Adrenal gland (tissue), 9 donors: ENCODE measurements at regions not wholly inside any gene's neighbourhood (a gene's known extent, or its start where the extent isn't known, plus 50 kb on each side); places are given as distances from the start of the nearest gene placed in this dataset.

Experiments used
- DNase-seq, 7 donors: peaks; one replicate each; pipeline ENCODE4 v3.0.0-alpha.2; 2019 to 2020
- H3K27ac ChIP-seq, 5 donors: fragments of 200-600 bp; sonication (generic) in 4 of 5; 1 replicate in 3 of 5; 2 replicates in 2 of 5; pipeline versions ENCODE4 v1.5.1 to v1.8.0; 2016 to 2020; ENCODE audit warnings: mild to moderate bottlenecking in 1 of 5
- H3K27me3 ChIP-seq: fragments of 200-600 bp; 2 replicates; pipeline ENCODE4 v1.8.0; 2021
- H3K36me3 ChIP-seq, 2 donors: fragments of 200-600 bp; replicated peaks in 1 of 2; 1 replicate in 1 of 2; 2 replicates in 1 of 2; pipeline versions ENCODE4 v1.5.1 to v1.8.0; 2018 to 2022
- H3K4me1 ChIP-seq, 2 donors: fragments of 200-600 bp; replicated peaks in 1 of 2; 1 replicate in 1 of 2; 2 replicates in 1 of 2; pipeline versions ENCODE4 v1.5.1 to v1.8.0; 2018 to 2021
- H3K4me3 ChIP-seq, 4 donors: fragments of 200-600 bp; sonication (generic) in 3 of 4; one replicate each; pipeline ENCODE4 v1.5.1; 2016 to 2018
- H3K9me3 ChIP-seq, 3 donors: fragments of 200-600 bp; sonication (generic) in 1 of 3; replicated peaks in 1 of 3; 1 replicate in 2 of 3; 2 replicates in 1 of 3; pipeline versions ENCODE4 v1.5.1 to v1.8.0; 2016 to 2021
- POLR2A ChIP-seq, 2 donors: fragments of 450-650 bp; IDR thresholded peaks; one replicate each; pipeline ENCODE4 v1.6.1; 2017; ENCODE audit warnings: antibody characterized with exemption in 2 of 2, mild to moderate bottlenecking in 2 of 2, moderate library complexity in 1 of 2
- WGBS, 4 donors: extraction: QIAGEN DNeasy Blood & Tissue Kit in 2 of 4; methylation state at CpG; one replicate each; pipeline versions ENCODE4 v1.1.5 to v1.1.7; 2013 to 2017; 5-methylcytosine and 5-hydroxymethylcytosine counted together
- intact Hi-C, 2 donors: fragments of 100-400 bp; cut with DNase I; formaldehyde crosslinking; loops; one replicate each; pipeline versions ENCODE4 v1.14.1 to v1.15.0; 2022 to 2023
- TF ChIP-seq, protein P1 (sequence below), 6 experiments: fragments of 450-650 bp in 4 of 6; fragments of 200-600 bp in 2 of 6; sonication (generic) in 1 of 6; IDR thresholded peaks; 1 replicate in 5 of 6; 2 replicates in 1 of 6; pipeline versions ENCODE4 v1.5.1 to v1.8.0; 2016 to 2021; ENCODE audit warnings: antibody characterized with exemption in 6 of 6, mild to moderate bottlenecking in 2 of 6, moderate library complexity in 1 of 6
- donor health status: healthy with polysubstance abuse.
- donor health status: Bipolar disorder and iron deficiency.
- donor health status: DM: yes; HTN: yes; CAD: no.
- donor health status: DM: no; HTN: no; CAD: no.
- donor health status: DM: no; HTN: no; CAD: no.

DNA sequence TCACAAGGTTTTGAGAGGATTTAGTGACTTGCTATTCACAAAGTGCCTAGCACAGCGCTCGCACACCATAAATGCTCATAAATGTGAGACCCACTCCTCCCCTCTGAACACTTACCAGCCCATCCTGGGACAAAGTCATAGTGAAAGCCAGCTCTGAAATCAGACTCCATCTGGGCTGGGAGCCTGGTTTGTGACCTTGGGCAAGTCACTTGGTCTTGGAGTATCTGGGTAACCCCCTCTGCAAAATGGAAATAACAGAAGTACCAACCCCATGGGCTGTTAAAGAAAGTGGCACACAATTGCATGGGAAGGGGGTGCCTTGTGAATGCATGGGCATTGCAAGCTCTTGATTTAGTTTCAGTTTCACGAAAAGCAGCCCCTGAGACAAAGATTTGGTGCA lies 104.7 kb upstream of the CDH5 start:
- H3K4me3 ChIP-seq: no peak overlapping the region

DNA sequence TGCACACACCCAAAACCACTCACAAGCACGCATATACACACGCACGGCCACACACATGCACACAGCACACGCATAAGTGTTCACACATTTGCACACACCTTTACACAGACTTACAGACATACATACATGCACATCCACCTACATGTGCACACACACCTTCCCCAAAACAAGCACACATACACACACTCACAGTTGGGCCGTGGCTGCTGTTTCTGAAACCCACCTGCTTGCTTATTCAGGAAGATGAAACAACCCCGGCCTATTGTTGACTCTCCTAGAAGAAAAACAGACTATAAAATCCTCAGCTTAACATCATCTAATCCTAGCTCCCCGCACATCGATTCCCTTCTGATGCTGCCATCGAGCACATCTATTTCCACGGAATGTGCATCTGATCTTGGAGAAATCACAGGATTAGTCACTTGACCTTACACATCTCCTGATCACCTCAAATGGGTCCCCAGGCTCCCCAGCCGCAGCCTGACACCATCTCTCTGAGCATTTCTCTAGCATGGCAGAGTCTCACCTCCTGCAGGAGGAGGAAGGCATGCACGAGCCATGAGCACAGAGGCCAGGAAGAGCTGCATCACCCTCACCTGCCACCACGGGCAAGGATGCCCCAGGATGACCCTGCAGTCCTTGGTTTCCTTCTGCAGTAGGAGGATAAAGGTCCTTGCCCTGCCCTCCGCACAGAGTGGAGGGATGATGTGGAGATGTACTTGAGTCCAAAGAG lies 105.8 kb upstream of the CDH5 start:
- DNase-seq: peak in 2 of 7 donors; percentile 3 to 23
- H3K4me3 ChIP-seq: no peak overlapping the region
- 69 to 80% (median 77%) methylated on average over 12 to 14 of the region's 14 CpGs for WGBS, 4 donors
- TF ChIP-seq POLR2A (IDR thresholded peaks at IDR 0.05): no peak
- TF ChIP-seq, protein P1, sequence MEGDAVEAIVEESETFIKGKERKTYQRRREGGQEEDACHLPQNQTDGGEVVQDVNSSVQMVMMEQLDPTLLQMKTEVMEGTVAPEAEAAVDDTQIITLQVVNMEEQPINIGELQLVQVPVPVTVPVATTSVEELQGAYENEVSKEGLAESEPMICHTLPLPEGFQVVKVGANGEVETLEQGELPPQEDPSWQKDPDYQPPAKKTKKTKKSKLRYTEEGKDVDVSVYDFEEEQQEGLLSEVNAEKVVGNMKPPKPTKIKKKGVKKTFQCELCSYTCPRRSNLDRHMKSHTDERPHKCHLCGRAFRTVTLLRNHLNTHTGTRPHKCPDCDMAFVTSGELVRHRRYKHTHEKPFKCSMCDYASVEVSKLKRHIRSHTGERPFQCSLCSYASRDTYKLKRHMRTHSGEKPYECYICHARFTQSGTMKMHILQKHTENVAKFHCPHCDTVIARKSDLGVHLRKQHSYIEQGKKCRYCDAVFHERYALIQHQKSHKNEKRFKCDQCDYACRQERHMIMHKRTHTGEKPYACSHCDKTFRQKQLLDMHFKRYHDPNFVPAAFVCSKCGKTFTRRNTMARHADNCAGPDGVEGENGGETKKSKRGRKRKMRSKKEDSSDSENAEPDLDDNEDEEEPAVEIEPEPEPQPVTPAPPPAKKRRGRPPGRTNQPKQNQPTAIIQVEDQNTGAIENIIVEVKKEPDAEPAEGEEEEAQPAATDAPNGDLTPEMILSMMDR (IDR thresholded peaks at IDR 0.05): no peak
- no peaks in the 10 kb centered on the region for H3K36me3 ChIP-seq
- H3K4me1 ChIP-seq: peaks cover 0 to 8% of the 10 kb centered on the region in 2 donors
- H3K9me3 ChIP-seq: no peaks in the 10 kb centered on the region
- intact Hi-C loops: no loop called here
- H3K27me3 ChIP-seq: no peaks in the 10 kb centered on the region
- H3K27ac ChIP-seq: no peak overlapping the region

More for the DNA sequence above, 104.7 kb upstream of the CDH5 start:
- Histone ChIP-seq H3K27ac (no peak overlapping the region), H3K36me3 (no peaks in the 10 kb centered on the region), H3K27me3 (no peaks in the 10 kb centered on the region), H3K9me3 (no peaks in the 10 kb centered on the region), H3K4me1 (peaks cover 0 to 8% of the 10 kb centered on the region in 2 donors)
- intact Hi-C loops: no loop called here
- DNase-seq: peak in 2 of 7 donors; percentile 27 to 46
- 84 to 91% (median 86%) methylated on average over 3 of the region's 3 CpGs for WGBS, 4 donors
- TF ChIP-seq, protein P1 (IDR thresholded peaks at IDR 0.05): no peak
- no peak for TF ChIP-seq POLR2A (IDR thresholded peaks at IDR 0.05)

DNA sequence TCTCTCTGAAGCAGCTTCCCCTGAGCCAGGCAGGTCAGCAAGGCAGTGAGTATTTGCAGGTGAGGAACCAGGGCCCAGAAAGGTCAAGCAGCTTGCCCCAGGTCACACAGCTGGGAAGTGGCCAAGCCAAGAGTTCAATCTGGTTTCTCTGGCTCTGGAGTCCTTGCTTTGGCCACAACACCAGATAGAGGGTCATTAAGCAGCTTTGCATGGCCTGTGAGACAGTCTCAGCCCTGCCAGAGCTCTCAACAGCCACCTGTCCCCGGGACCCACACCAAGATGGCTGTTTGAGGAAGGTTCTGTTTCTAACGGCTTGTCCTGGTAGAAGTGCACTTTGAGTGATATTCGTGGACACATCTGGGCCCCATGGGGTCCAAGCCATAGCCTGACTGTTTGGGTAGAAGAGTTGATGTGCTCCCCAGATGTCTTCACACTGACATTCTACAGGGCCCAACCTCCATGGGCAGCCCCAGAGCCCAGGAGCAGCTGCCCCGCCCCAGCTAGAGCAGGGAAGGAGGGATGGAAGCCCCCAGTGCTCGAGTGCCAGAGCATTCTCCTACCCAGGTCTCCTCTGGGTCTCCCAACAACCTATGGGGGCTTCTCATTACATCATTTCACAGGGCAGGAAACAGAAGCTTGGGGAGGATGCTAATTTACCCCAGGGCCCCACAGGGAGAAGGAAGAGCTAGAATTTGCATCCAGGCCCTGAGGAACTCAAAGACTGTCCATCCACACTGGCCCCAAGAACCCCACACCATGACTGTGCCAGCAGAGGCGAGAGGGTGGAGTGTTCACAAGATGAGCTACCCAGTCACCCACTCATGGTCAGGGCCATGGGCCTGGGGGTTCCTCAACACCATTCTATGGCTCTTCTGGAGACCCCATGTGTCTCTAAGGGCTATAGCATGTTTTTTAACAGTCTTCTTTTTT lies 107.3 kb upstream of the CDH5 start:
- H3K36me3 ChIP-seq: no peaks in the 10 kb centered on the region
- 85 to 94% (median 90%) methylated on average over 5 to 6 of the region's 6 CpGs for WGBS, 4 donors
- intact Hi-C loops: no loop called here
- peaks cover 0 to 4% of the 10 kb centered on the region in 2 donors for H3K4me1 ChIP-seq
- no peak for TF ChIP-seq POLR2A (IDR thresholded peaks at IDR 0.05)
- TF ChIP-seq, protein P1 (IDR thresholded peaks at IDR 0.05): no peak
- H3K27me3 ChIP-seq: no peaks in the 10 kb centered on the region
- DNase-seq: peak in 2 of 7 donors; percentile 11 to 18
- no peak overlapping the region for H3K4me3 ChIP-seq
- no peak overlapping the region for H3K27ac ChIP-seq
- H3K9me3 ChIP-seq: no peaks in the 10 kb centered on the region

DNA sequence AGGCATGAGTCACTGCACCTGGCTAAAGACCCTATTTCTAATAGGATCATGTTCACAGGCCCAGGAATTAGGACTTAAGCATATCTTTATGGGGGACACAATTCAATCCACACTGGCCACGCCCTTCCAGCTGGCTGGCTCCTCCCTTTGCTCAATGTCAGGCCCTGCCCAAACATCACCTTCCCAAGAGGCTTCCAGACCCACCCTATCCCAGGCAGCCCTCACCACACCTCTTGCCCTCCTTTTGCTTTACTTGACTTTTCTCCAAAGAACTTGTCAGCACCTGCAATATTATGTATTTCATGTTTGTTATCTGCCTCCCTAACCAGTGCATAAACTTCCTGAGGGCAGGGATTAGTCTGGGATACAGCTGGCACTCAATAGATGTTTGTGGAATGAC lies 109.6 kb upstream of the CDH5 start:
- intact Hi-C loops: no loop called here
- Histone ChIP-seq H3K36me3 (no peaks in the 10 kb centered on the region), H3K4me1 (no peaks in the 10 kb centered on the region), H3K4me3 (no peak overlapping the region), H3K27ac (no peak overlapping the region), H3K27me3 (no peaks in the 10 kb centered on the region), H3K9me3 (no peaks in the 10 kb centered on the region)
- WGBS, 4 donors: 83 to 94% (median 90%) methylated on average over 1 of the region's 1 CpG
- TF ChIP-seq, protein P1 (IDR thresholded peaks at IDR 0.05): no peak
- TF ChIP-seq POLR2A (IDR thresholded peaks at IDR 0.05): no peak
- DNase-seq: peak in 1 of 7 donors; percentile 5
